Panc1 (cell line): ENCODE measurements at regions not wholly inside any gene's neighbourhood (a gene's known extent, or its start where the extent isn't known, plus 50 kb on each side); places are given as distances from the start of the nearest gene placed in this dataset.

Experiments used
- CTCF ChIP-seq: fragments of 450-650 bp; IDR thresholded peaks from 2 replicates; pipeline ENCODE4 v1.5.1; 2017; ENCODE audit warnings: mild to moderate bottlenecking
- POLR2AphosphoS5 ChIP-seq: IDR thresholded peaks from 2 replicates; pipeline ENCODE4 v1.6.1; 2012; ENCODE audit warnings: mild to moderate bottlenecking, low read depth, low read length, moderate library complexity
- REST ChIP-seq, 2 experiments: IDR thresholded peaks; 2 replicates each; pipeline ENCODE4 v1.6.1; 2011 to 2012; ENCODE audit warnings: low read depth in 2 of 2, control low read depth in 1 of 2, low read length in 1 of 2, mild to moderate bottlenecking in 1 of 2, moderate library complexity in 1 of 2; ENCODE audit not compliant: insufficient read depth in 1 of 2
- TCF7L2 ChIP-seq: IDR thresholded peaks from 2 replicates; pipeline ENCODE4 v1.6.1; 2011; ENCODE audit warnings: mild to moderate bottlenecking, low read depth, low read length, inconsistent platforms

GRCh38 chr7:24462117-24462516, 111.1 kb upstream of the PALS2 start:
- no peak for TF ChIP-seq CTCF
- no peak for TF ChIP-seq POLR2AphosphoS5
- TF ChIP-seq REST (IDR thresholded peaks at IDR 0.05; ENCODE audit: insufficient read depth in 1 of 2, low read depth in 2 of 2, low read length in 1 of 2) = no peak
- no peak for TF ChIP-seq TCF7L2
